Heart right ventricle (tissue), 16 donors: ENCODE measurements at regions not wholly inside any gene's neighbourhood (a gene's known extent, or its start where the extent isn't known, plus 50 kb on each side); places are given as distances from the start of the nearest gene placed in this dataset.
"Not testable (repeated sequence)": the region's sequence is repeated elsewhere in the genome, so short reads cannot be mapped to it uniquely, and the experiment has no call there.

Experiments
- ATAC-seq, 8 donors: fragments of 200-7000 bp; cut with Tn5 transposase; one replicate each; pipeline ENCODE4 v1.9.1; 2020; ENCODE audit warnings: mild to moderate bottlenecking in 8 of 8, moderate library complexity in 8 of 8, moderate number of reproducible peaks in 1 of 8
- DNase-seq, 2 donors: peaks; one replicate each; pipeline ENCODE4 v3.0.0-alpha.2; 2020
- H3K27ac ChIP-seq, 10 donors: fragments of 200-600 bp; sonication (generic) in 2 of 10; one replicate each; pipeline versions ENCODE4 v1.5.0 to v1.8.0; 2020 to 2022; ENCODE audit warnings: mild to moderate bottlenecking in 3 of 10
- H3K27me3 ChIP-seq, 7 donors: fragments of 200-600 bp; one replicate each; pipeline ENCODE4 v1.8.0; 2021 to 2022; ENCODE audit warnings: mild to moderate bottlenecking in 2 of 7
- H3K36me3 ChIP-seq, 9 donors: fragments of 200-600 bp; sonication (generic) in 1 of 9; one replicate each; pipeline versions ENCODE4 v1.5.0 to v1.8.0; 2020 to 2022; ENCODE audit warnings: mild to moderate bottlenecking in 2 of 9
- H3K4me1 ChIP-seq, 9 donors: fragments of 200-600 bp; sonication (generic) in 1 of 9; one replicate each; pipeline versions ENCODE4 v1.5.0 to v1.8.0; 2020 to 2022; ENCODE audit warnings: mild to moderate bottlenecking in 4 of 9
- H3K4me3 ChIP-seq, 10 donors: fragments of 200-600 bp; sonication (generic) in 2 of 10; one replicate each; pipeline versions ENCODE4 v1.5.0 to v1.8.0; 2020 to 2022; ENCODE audit warnings: mild to moderate bottlenecking in 7 of 10, moderate library complexity in 2 of 10
- H3K9me3 ChIP-seq, 11 donors: fragments of 200-600 bp in 10 of 11; sonication (generic) in 2 of 11; one replicate each; pipeline versions ENCODE4 v1.5.0 to v1.8.0; 2013 to 2022; ENCODE audit warnings: mild to moderate bottlenecking in 2 of 11, control low read depth in 1 of 11, moderate library complexity in 1 of 11
- WGBS, 2 donors: extraction: QIAGEN DNeasy Blood & Tissue Kit; methylation state at CpG; one replicate each; pipeline ENCODE4 v1.1.7; 2013; ENCODE audit warnings: inconsistent platforms in 1 of 2; 5-methylcytosine and 5-hydroxymethylcytosine counted together
- intact Hi-C, 10 donors: fragments of 100-400 bp; cut with DNase I; formaldehyde crosslinking; loops; one replicate each; pipeline versions ENCODE4 v1.11.1 to v1.14.2; 2022
- TF ChIP-seq, protein P1 (sequence below), 9 donors: fragments of 200-600 bp; sonication (generic) in 2 of 9; IDR thresholded peaks; one replicate each; pipeline versions ENCODE4 v1.5.0 to v1.8.0; 2021 to 2022; ENCODE audit warnings: antibody characterized with exemption in 9 of 9, mild to moderate bottlenecking in 5 of 9, moderate library complexity in 1 of 9
- donor health status: Arrhythmogenic right ventricular cardiomyopathy.
- donor health status: ischemic (EF 13 %, LVEDD 7.1; RV severe dilation, severe dysfunction).
- donor health status: healthy with polysubstance abuse.
- donor health status: DM: no; HTN: yes; CAD: no.
- donor health status: DM: no; HTN: no; CAD: no.
- donor health status: ischemic (EF 25% LVEDD 6.9; RV normal size, moderate dysfunction).
- donor health status: ischemic (EF 25% LVEDD 5.7; RV mildly dilated, moderate dysfunction).
- donor health status: healthy.
- donor health status: DM: yes; HTN: yes; CAD: no.
- donor health status: Ischemic cardiomyopathy.
- donor health status: ischemic (EF 35%, LVEDD 5.7; RV mildly dilated, moderate dysfunction).
- donor health status: nonischemic (EF 11% LVEDD 7.7; RV severe dilation, severe dysfunction).
- donor health status: DM: yes; HTN: yes; CAD: no.
- donor health status: PGD.
- donor health status: ischemic (EF 29% LVEDD 5.4; RV normal size, mild dysfunction).
- donor health status: nonischemic (EF 23%, LVEDD 6.1; RV moderate dilation, normal function).

DNA sequence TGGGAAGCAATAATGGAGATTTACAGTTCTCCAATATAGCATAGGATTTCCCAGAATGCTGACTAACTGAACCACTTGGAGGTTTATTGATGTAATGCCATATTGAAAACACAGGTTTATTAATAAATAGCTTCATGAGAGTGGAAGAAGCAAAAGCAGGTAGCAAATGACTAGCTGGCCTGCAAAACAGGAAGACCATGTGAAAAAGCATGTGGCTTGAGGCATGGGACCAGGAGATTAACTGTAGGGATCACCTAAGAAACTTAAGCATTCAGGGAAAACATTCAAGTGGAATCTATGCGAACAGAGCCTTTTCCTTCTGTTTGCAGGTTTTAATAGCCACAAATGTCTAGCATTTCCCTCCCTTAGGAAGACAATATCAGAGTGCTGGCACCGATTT, 679.7 kb downstream of the ZEB2 start:
- Histone ChIP-seq H3K4me3 (no peak overlapping the region), H3K27me3 (no peaks in the 10 kb centered on the region)

GRCh38 chr2:143839456-143839855, 680.5 kb downstream of the ZEB2 start:
- 18 to 22% methylated on average over 2 of the region's 2 CpGs for WGBS, 2 donors
- intact Hi-C loops = no loop called here
- TF ChIP-seq, protein P1, sequence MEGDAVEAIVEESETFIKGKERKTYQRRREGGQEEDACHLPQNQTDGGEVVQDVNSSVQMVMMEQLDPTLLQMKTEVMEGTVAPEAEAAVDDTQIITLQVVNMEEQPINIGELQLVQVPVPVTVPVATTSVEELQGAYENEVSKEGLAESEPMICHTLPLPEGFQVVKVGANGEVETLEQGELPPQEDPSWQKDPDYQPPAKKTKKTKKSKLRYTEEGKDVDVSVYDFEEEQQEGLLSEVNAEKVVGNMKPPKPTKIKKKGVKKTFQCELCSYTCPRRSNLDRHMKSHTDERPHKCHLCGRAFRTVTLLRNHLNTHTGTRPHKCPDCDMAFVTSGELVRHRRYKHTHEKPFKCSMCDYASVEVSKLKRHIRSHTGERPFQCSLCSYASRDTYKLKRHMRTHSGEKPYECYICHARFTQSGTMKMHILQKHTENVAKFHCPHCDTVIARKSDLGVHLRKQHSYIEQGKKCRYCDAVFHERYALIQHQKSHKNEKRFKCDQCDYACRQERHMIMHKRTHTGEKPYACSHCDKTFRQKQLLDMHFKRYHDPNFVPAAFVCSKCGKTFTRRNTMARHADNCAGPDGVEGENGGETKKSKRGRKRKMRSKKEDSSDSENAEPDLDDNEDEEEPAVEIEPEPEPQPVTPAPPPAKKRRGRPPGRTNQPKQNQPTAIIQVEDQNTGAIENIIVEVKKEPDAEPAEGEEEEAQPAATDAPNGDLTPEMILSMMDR (IDR thresholded peaks at IDR 0.05) = no peak
- Histone ChIP-seq H3K36me3 (no peaks in the 10 kb centered on the region), H3K27ac (no peak overlapping the region), H3K27me3 (no peaks in the 10 kb centered on the region), H3K4me3 (no peak overlapping the region), H3K9me3 (peaks cover 0 to 10% (median 0%) of the 10 kb centered on the region in 11 donors), H3K4me1 (peaks cover 0 to 7% (median 0%) of the 10 kb centered on the region in 9 donors)
- DNase-seq (no peak), ATAC-seq (no peak)

More for the DNA sequence above, 679.7 kb downstream of the ZEB2 start:
- H3K27ac ChIP-seq = no peak overlapping the region
- intact Hi-C loops = no loop called here
- peaks cover 0 to 10% (median 0%) of the 10 kb centered on the region in 11 donors for H3K9me3 ChIP-seq
- no peaks in the 10 kb centered on the region for H3K36me3 ChIP-seq
- DNase-seq (no peak), ATAC-seq (no peak)
- TF ChIP-seq, protein P1 (IDR thresholded peaks at IDR 0.05) = no peak
- 83 to 87% methylated on average over 2 of the region's 2 CpGs for WGBS, 2 donors
- peaks cover 0 to 7% (median 0%) of the 10 kb centered on the region in 9 donors for H3K4me1 ChIP-seq

- ATAC-seq, DNase-seq, H3K4me1 ChIP-seq, H3K4me3 ChIP-seq, H3K36me3 ChIP-seq, H3K9me3 ChIP-seq, H3K27me3 ChIP-seq, H3K27ac ChIP-seq, intact Hi-C loops: not testable (repeated sequence)
Measured at GRCh38 chr2:143837055-143837454, 682.9 kb downstream of the ZEB2 start.

DNA sequence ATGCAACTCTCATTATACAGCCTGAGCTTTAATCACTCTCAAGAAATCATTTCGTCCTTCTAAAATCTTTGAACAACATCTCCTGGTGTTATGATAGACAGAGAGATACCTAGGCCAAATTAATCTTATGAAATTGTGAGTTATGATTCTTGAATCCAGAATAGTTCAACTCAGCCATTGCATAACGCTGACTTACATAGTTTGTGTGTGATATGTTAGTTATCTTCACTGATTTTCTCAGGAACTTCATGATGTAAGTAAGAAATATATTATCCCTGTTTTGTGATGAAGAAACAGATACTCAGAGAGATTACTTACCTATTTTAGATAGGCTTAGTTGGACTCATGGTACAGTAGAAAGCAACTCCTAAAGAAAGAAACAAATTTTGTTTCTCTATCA, 684.4 kb downstream of the ZEB2 start:
- WGBS, 2 donors = 32 to 41% methylated on average over 2 of the region's 2 CpGs

DNA sequence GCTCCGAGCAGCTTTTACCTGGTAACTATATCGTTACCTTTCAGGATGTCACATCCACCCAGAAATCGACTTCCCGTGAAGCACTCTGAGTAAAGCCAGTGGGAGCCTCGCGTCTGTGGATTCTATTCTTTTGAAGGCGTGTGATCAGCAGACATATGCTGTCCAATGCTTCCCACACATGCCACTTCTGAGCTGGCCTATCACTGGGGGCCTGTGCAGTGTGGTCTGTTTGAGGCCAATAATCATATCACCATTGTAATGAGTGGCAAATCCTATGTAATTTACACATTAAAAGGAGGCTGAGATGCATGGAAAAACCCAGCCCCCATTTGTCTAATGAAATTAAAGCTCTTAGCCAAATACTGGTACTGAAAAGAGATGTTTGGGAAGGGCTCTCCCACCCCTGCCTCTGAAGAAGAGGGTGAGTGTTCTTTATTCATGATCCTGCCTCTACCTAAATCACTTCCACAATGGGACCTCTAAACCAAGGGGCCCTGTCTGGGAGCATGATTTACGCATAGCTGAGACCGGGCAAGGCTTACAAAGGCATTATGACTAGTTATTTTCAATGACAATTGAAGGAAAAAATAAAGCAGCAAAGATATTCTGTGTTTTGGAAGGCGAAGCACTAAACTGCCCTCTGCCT, 686.8 kb downstream of the ZEB2 start:
- Histone ChIP-seq H3K9me3 (no peaks in the 10 kb centered on the region), H3K27ac (no peak overlapping the region), H3K36me3 (no peaks in the 10 kb centered on the region), H3K27me3 (no peaks in the 10 kb centered on the region), H3K4me1 (no peaks in the 10 kb centered on the region), H3K4me3 (no peak overlapping the region)
- WGBS, 2 donors = 93 to 96% methylated on average over 10 of the region's 10 CpGs
- DNase-seq = no peak
- TF ChIP-seq, protein P1 (IDR thresholded peaks at IDR 0.05) = no peak
- ATAC-seq = no peak
- intact Hi-C loops = no loop called here

More for the DNA sequence above, 684.4 kb downstream of the ZEB2 start:
- ATAC-seq (no peak), DNase-seq (no peak)
- no peaks in the 10 kb centered on the region for H3K9me3 ChIP-seq
- H3K27me3 ChIP-seq = no peaks in the 10 kb centered on the region
- H3K27ac ChIP-seq = no peak overlapping the region
- H3K36me3 ChIP-seq = no peaks in the 10 kb centered on the region
- no peak overlapping the region for H3K4me3 ChIP-seq
- TF ChIP-seq, protein P1 (IDR thresholded peaks at IDR 0.05) = no peak
- peaks cover 0 to 7% (median 0%) of the 10 kb centered on the region in 9 donors for H3K4me1 ChIP-seq
- intact Hi-C loops = no loop called here
